Fibroblast of the aortic adventitia (primary cell): ENCODE measurements at regions not wholly inside any gene's neighbourhood (a gene's known extent, or its start where the extent isn't known, plus 50 kb on each side); places are given as distances from the start of the nearest gene placed in this dataset.

Experiments used
- DNase-seq: peaks from one replicate; pipeline ENCODE4 v3.0.0-alpha.2; 2010; ENCODE audit warnings: low read depth
- H3K4me3 ChIP-seq: 2 replicates; pipeline ENCODE4 v1.5.1; 2011; ENCODE audit warnings: low read depth, mild to moderate bottlenecking, control low read depth, low read length, moderate library complexity
- TF ChIP-seq, protein P1 (sequence below): IDR thresholded peaks from 2 replicates; pipeline ENCODE4 v1.5.1; 2011; ENCODE audit warnings: mild to moderate bottlenecking, low read length, control low read depth, inconsistent platforms; ENCODE audit not compliant: insufficient read depth

DNA sequence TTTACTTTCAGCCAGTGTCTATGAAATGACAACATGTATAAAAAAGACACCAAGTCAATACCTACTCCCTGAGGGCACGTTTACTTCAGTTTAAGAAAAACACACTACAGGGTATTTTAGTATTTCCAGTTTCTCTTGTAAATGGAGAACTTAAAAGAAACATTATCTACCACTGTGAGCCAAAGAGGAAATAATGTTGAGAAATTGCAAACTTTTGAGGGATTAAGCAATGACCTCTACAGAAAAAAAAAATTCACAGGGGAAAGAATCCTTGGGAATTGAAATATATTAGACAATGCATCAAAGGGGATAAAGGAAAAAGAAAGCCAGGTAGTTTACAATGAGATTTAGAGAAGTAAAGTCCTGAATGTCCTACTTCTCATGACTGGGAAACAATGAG lies 126.0 kb downstream of the KCNJ2 start:
- no peak for DNase-seq
- TF ChIP-seq, protein P1, sequence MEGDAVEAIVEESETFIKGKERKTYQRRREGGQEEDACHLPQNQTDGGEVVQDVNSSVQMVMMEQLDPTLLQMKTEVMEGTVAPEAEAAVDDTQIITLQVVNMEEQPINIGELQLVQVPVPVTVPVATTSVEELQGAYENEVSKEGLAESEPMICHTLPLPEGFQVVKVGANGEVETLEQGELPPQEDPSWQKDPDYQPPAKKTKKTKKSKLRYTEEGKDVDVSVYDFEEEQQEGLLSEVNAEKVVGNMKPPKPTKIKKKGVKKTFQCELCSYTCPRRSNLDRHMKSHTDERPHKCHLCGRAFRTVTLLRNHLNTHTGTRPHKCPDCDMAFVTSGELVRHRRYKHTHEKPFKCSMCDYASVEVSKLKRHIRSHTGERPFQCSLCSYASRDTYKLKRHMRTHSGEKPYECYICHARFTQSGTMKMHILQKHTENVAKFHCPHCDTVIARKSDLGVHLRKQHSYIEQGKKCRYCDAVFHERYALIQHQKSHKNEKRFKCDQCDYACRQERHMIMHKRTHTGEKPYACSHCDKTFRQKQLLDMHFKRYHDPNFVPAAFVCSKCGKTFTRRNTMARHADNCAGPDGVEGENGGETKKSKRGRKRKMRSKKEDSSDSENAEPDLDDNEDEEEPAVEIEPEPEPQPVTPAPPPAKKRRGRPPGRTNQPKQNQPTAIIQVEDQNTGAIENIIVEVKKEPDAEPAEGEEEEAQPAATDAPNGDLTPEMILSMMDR: no peak
- H3K4me3 ChIP-seq: no peak overlapping the region

DNA sequence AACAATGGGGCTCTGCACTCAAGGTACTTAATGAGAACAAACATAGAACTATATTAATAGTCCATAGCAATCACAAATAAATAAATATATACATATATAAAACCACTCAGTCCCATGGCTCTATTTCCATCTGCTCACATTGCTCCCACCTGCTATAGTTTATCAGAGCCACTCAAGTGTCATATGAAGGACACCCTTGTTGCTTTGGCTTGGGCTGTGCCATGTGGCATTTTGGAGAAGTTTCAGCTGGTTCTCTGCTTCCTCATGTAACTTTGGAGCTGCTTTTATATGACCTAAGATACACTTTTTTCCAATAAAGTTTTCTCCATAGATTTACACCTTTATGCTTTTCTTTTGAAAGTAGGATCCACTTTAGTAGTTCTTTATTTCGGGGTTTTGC lies 126.4 kb downstream of the KCNJ2 start:
- no peak overlapping the region for H3K4me3 ChIP-seq
- DNase-seq: no peak
- TF ChIP-seq, protein P1: no peak

DNA sequence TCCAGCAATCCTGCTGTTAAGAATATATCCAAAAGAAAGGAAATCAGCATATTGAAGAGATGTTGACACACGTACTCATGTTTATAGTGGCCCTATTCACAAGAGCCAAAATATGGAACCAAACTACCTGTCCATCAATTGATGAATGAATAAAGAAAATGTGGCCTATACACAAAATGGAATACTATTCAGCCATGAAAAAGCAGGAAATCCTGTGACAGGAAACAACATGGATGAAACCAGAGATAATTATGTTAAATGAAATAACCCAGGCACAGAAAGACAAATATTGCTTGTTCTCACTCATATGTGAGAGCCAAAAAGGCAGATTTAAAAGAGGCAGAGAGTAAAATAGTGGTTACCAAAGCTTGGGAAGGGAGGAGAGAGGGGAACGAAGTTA lies 127.1 kb downstream of the KCNJ2 start:
- no peak for DNase-seq
- no peak overlapping the region for H3K4me3 ChIP-seq
- TF ChIP-seq, protein P1: no peak

DNA sequence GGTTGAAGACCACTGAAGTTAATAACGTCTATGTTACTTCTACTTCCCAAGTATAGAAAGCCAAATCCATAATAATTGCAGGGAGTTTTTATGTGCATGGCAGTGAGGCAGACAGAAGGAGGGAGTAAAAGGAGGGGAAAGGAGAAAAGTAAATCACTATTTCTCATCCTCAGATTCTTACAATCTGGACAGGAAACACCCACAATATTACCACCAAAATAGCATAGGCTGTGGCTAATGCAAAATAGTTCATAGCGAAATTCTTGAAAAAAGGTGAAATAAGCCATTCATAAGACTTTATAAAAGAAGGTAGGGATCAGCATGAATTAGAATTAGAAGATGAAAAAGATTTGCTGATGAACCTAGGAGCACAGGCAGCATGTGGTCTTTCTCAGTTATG lies 128.1 kb downstream of the KCNJ2 start:
- no peak overlapping the region for H3K4me3 ChIP-seq
- TF ChIP-seq, protein P1: no peak
- DNase-seq: no peak

DNA sequence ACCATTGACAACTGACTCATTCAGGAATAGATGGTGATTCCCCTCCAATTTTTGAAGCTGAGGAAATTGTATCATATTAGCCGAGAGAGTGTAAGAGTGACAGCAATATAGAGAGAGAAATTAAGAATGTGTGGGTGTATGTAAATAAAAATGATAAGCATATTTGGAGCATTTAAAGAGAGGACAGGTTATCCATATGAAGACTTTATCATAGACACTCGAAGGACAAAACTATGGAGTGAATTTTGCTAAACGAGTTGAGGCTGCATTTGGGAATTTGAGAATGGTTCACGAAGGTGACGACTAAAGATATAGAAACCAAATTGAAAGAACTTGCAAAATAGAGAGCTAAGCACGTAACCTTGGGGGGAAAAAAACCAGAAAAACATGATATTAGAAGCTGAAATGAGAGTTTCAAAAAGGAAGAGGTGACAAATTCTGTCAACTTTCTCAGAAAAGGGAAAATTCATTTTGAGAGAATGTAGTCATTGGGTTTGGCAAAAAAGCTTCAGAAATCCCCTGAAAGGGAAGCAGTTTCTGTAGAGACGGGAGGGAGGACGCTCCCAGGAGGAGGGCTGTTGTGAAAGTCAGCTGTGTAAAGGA lies 129.7 kb downstream of the KCNJ2 start:
- no peak overlapping the region for H3K4me3 ChIP-seq
- TF ChIP-seq, protein P1: no peak
- DNase-seq: no peak

DNA sequence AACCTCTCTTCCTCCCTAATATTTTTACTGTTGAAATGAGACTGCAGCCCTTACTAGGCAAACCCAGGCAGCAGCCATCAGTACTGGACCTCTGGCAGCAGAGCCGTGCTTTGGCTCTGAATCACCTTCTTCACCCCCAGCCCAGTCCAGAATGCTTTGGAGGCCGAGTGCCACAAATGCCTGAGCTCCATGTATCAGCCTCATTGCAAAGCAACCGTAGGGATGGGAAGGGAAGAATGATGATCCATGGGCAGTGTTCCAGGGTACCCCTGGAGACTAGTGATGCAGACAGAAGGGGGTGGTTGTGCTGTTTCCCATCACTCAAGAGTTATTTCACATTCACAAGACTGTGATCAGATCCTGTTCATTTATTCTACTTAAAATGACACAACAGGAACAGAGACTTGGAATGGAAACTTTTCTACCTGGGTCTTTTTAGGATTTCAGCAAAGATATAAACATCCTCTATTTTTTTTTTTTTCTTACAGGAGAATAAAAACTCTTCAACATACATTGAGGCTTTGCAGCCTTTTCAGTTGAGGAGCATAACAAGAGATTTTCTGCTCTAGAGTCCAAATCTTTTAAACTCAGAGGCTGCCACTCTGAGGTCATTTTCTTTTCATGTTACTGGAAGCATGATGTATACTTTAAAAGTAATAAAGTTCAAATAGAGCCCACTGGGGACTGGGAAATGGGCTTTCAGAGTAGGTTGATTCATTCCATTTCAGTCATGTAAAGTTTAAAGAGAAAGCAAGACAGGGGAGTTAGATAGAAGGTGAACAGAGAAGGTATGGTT lies 138.3 kb downstream of the KCNJ2 start:
- TF ChIP-seq, protein P1: no peak
- H3K4me3 ChIP-seq: no peak overlapping the region
- DNase-seq: no peak

DNA sequence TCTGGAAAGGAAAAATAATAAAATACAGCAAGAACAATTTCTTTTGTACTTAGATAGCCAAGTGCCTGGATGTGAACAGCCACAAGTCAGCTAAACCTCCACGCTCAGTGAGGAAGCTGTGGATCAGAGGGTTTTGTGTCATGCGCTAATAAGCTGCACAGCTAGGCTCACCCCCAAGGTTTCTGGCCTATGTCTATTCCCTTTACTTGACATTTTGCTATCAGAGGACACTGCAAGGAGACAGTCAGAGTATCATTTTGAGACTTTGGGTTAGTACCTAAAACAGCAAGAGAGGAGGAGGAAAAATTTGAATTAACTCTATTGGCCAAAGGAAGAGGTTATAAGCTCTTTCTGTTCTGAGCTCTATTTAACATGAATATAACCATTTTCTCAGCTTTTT lies 139.3 kb downstream of the KCNJ2 start:
- H3K4me3 ChIP-seq: no peak overlapping the region
- TF ChIP-seq, protein P1: no peak
- no peak for DNase-seq
